Frontal cortex (tissue), 3 donors: ENCODE measurements at regions not wholly inside any gene's neighbourhood (a gene's known extent, or its start where the extent isn't known, plus 50 kb on each side); places are given as distances from the start of the nearest gene placed in this dataset.
"Not testable (repeated sequence)": the region's sequence is repeated elsewhere in the genome, so short reads cannot be mapped to it uniquely, and the experiment has no call there.

ENCODE experiments used
- DNase-seq, 2 donors: peaks; one replicate each; pipeline ENCODE4 v3.0.0; 2012; ENCODE audit warnings: low spot score in 2 of 2
- FAIRE-seq: peaks from 2 replicates; lab custom pipeline; 2012; peaks lifted over from hg19 to GRCh38; lab: Jason Lieb, UNC
- donor health status: control.
- donor health status: control.
- donor health status: control.

DNA sequence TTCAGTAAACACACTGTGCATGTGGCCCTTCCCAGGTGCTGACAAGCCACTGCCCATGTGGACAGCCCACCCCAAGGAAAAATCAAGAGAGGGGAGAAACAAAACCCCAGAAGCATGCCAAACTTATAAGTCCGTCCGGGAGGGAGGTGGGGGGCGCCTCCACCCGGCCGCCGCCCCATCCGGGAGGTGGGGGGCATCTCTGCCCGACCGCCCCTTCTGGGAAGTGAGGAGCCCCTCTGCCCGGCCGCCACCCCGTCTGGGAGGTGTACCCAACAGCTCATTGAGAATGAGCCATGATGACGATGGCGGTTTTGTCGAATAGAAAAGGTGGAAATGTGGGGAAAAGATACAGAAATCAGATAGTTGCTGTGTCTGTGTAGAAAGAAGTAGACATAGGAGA, 53.8 kb upstream of the C2CD4B start:
- FAIRE-seq (no peak), DNase-seq (no peak)

DNA sequence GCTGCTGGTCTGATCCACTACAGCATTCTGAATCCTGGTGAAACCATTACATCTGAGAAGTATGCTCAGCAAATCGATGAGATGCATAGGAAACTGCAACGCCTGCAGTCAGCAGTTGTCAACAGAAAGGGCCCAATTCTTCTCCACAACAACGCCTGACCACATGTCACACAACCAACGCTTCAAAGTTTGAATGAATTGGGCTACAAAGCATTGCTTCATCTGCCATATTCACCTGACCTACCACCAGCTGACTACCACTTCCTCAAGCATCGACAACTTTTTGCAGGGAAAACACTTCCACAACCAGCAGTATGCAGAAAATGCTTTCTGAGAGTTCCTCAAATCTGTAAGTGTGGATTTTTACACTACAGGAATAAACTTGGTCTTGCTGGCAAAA, 54.7 kb upstream of the C2CD4B start:
- FAIRE-seq (no peak), DNase-seq (no peak)

DNA sequence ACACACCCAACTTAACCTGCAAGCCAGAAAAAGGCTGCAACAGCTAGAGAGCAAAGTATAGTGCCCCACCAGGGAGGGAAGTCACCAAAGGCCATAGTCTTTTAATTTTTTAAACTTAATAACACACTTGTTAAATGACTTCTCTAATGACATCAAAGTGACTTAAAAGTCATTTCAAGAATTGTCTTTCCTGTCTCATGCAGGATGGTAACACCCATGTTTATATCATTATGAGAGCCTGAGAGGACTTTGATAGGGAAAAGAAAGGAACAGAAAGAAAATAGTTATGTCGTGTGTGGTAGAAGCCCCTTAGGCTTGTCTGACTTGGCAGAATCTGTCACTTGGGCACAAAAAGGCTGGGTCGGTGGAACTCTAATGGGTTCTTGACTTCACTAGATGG, 57.9 kb upstream of the C2CD4B start:
- no peak for DNase-seq
- no peak for FAIRE-seq

DNA sequence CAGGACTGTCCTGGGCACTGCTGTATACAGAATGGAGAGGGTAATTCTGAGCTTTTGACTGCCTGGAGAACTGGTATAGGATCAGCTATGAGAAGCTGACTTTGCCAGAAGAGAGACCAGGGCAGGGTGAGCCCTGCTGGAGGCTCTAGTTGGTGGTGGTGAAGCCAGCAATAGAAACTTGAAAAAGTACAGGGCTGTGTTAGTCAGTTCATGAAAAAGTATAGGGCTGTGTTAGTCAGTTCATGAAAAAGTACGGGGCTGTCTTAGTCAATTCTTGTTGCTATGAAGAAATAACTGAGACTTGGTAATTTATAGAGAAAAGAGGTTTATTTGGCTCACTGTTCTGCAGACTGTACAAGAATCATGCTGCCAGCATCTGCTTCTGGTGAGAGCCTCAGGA, 63.5 kb upstream of the C2CD4B start:
- no peak for FAIRE-seq
- no peak for DNase-seq

DNA sequence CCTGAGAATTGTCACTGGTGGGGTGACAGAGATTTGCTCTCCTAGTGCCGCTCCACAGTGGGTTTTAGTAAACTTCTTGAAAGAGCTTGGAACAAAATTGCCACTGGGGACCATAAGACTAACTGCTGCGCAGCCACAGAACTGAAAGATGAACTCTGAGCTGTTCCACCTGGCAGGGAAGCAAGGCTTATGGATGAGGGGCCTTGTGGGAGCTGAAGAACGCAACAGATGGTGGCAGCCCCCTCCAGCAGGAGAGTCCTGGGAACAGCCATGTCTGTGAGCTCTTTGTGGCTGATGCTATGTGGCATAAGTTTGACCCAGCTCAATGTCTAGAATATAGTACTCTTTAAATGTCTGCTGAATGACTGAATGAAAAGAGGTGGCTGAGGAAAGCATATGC, 66.8 kb upstream of the C2CD4B start:
- FAIRE-seq, result no peak

DNA sequence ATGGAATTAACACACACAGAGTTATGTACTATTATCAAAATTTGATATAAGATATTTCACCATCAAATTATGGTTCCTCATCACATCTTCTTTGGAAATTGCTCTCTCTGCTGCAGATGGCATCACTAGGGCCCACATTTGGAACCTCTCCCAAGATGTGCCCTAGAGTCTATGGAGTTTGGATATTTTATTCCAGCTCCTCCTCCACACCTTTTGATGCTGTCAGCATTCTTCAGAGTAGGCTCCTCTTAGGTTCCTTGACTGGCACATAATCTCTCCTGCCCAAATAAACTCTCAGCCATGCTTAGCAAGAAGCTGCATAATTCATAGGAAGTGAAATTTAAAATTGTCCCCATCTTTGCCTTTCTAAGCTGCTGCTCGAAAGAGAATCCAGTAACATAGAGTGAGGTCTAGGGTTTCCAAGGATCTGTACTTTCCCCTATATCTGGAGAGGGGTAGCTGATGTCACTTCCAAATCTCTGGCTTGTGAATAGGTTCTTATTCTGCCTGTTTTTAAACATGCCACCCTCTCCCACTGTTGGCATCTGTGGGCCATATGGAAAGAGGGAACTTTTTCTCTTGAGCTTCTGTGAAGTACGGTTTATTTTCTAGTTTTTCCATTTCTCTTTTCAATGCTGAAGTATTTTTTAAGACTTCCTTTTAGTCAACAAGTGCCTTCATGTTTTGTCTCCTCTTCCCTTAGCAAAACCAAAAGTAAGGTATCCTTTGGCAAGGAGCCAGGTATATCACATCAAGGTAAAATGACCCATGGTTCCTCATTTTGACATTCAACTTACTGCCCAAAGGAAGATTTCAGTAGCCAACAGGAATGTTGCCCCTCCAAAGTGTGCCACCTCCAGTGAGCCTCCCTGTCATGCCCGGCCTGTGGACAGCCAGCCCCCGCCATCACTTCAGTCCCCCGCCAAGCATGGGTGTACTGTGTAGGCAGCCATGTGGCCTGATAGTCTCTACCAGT, 75.3 kb upstream of the C2CD4B start:
- DNase-seq (no peak), FAIRE-seq (no peak)

More for the DNA sequence above, 66.8 kb upstream of the C2CD4B start:
- DNase-seq, result no peak

DNA sequence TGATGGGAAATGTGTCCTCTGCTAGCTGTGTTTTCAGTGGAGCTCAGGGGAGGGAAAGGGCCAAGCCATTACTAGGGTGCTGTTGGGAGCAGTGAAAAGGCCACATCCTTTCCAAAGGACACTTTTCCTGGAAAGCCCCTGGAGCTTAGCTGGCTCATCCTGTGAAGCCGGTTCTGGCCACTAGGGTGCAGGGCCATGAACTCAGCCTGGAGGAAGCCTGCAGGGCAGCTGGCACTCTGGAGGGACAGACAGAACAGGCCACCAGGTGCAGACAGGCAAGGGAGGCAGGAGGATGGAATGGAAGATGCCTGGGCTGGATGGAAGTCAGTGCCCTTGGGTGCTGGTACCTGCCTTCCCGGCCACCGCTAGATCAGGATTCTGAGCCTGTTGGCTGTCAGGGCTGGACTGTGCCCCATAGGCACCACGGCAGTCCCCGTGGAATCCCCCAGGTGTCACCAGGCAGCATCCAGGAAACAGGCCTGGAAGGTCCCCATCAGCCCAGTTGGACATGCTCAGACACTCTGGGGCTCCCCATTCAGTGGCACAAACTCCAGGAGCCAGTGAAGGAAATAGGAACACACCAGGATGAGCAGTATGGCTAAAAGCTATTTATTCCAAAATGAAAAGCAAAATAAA, 76.2 kb upstream of the C2CD4B start:
- FAIRE-seq (no peak), DNase-seq (no peak)

DNA sequence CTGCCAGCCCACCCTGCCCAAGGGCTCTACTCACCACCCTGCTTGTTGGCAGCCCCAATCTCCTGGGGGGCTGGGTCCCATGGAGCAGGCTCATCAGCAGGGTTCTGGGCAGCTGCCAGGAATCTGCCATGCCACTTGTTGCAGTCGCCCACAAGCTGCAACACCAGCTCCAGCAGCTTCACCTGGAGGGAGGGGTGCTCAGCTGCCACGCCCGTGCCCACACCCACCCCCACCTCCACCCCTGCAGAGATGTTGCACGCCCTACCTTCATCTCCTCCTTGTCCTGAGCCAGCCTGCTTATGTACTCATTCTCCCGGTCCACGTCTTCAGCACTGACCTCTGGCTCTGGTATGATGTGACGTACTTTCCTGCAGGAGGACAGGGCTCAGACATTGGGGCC, 77.9 kb upstream of the C2CD4B start:
- DNase-seq (no peak), FAIRE-seq (no peak)

DNA sequence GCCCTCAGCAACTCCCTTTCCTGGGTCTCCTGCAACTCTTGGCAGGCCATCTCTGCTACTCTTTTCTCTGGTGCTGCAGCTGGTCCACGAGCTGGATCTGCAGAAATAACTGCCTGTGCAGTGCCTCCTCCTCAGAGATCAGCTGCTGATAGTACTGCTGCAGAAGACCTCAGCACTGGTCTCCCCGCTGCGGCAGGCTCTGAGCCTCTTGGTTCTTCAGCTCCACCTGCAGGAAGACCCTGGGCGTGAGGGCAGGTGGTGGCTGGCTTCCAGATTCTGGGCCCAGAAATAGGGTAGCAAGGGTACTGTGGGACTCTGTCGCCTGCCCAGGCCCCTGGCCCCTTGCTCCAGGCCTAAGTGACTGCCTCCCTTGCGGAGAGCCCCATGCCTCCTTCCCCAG, 79.7 kb upstream of the C2CD4B start:
- DNase-seq (no peak), FAIRE-seq (no peak)

DNA sequence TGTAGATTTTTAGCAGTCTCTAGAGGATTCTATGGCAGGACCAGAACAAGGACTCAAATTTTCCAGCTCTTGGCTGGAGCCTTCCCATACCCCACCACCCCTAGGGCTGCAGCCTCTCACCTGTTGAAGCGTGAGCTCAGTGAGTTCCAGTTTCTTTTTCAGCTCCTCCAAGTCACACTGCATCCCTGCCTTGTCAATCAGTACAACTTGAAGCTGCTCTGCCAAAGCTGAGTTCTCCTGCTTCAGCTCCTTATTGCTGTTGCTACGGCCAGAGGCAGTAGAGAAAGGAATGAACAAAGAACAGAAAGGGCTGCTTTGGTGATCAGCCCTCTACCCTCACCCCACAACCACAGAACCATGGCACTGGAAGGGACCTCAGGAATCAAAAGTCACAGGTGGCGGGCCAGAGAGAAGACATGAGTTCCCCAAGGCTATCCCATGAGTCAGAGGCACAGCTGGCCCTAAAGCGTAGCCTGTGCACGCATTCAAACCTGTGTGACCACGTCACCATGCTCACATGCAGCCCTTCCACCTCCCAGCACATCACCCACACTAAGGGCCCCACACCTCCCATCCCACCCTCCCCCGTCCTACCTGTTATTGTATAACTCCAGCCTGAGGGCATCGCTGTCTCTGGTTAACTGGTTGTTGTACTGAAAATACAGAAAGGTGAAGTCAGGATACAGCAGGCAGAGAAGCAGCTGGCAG, 83.3 kb upstream of the C2CD4B start:
- FAIRE-seq (no peak), DNase-seq (no peak)

DNA sequence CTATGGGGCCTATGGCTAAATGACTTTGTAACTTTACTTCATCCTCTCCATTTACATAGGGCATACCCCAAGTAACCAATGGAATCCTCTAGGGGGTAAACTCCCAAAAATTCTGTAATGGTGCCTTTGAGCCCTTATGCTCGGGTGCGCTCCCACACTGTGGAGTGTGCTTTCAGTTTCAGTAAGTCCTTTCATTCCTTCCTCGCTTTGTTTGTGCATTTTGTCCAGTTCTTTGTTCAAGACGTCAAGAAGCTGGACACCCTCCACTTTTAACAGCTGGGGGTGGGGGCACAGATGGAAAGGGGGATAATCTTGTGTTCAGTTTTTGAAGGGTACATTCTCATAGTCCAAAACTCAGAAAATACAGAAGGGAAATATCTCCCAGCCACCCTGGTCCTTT, 84.4 kb upstream of the C2CD4B start:
- FAIRE-seq (no peak), DNase-seq (no peak)

DNA sequence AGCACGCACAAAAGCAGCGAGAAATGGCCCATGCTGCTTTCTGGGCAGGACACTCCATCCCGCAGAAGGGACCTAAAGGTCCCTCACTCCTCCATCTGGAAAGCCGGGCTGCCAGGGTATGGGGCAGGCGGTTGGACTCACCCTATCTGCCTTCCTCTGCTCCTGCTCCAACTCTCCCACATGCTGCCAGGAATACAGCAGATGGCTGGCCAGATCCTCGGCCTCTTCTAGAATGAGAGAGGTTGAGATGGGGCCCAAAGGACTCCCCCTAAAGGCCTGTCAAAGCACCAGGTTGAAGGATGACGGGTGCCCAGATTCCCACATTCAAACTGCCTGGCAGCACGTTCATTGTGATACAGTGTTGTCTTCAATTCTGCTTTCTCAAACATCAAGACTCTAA, 85.1 kb upstream of the C2CD4B start:
- no peak for DNase-seq
- no peak for FAIRE-seq

DNA sequence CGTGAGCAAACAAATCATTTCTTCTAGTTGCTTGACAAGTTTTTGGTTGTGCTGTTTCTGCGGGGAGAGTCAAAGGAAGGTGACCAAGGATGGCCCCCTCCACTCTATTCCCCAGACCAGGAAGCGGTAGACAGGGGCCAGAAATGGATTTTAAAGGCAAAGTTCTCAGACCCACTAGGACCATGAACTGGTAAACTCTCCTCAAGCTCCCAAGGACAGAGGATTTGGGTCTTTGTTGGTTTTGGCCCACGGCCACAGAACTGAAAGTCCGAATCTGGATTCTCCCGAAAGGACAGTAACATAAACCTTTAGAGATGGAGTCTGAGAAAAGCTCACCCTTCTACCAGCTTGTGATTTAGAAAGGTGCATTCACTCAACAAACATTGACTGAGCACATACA, 85.9 kb upstream of the C2CD4B start:
- no peak for FAIRE-seq

DNA sequence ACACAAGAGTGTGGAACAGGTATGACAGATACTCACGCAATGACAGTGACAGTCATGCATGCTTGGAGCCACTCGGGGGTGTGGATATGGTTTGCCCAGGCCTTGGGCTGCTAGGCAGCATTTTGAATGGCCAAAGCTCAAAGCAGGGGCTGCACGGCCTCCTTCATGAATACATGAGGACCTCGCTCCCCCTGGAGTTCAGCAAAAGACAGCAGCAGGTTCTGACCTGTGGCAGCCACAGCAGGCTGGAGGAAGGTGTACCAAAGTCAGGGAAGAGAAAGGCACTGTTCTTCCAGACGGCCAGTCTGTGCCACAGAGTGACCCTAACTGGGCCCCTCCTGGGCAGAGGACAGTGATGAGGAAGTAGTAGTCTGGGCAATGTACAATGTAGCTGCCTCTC, 88.2 kb upstream of the C2CD4B start:
- DNase-seq, result no peak
- FAIRE-seq, result no peak

More for the DNA sequence above, 85.9 kb upstream of the C2CD4B start:
- no peak for DNase-seq

DNA sequence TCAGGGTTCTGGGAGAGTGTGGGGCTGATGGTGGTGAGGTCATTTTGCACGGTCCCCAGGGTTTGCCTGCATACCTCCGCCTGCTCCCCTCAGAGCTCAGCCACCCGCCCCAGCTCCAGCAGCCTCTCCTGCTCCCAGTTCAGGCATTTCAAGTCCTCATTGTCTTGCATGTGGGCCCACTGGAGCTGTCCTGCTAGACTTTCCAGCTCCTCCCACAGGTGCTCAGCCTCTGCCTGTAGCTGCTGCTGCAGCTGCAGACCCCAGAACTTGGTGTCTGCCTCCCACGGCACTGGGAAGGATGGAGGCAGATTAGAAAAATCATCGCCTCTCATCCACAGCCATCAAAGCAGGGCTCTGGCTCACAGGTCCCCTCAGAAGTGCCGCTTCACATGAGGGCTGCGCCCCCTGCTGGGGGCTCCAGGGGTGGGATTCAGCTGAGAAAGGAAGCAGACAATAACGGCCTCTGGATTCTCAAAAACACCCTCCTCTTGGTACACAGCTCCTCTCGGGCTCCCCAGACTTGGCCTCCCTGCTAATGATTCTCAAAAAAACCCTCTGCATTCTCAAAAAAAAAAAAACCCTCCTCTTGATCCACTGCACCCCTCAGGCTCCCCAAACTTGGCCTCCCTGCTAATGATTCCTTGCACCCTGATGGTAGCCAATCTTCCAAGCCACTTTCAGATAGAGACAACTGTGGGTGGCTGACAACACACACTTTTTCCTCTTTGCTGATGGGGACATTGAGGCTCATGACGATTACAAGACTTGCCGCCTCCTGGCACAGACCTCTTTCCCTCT, 89.3 kb upstream of the C2CD4B start:
- DNase-seq (no peak), FAIRE-seq (no peak)

DNA sequence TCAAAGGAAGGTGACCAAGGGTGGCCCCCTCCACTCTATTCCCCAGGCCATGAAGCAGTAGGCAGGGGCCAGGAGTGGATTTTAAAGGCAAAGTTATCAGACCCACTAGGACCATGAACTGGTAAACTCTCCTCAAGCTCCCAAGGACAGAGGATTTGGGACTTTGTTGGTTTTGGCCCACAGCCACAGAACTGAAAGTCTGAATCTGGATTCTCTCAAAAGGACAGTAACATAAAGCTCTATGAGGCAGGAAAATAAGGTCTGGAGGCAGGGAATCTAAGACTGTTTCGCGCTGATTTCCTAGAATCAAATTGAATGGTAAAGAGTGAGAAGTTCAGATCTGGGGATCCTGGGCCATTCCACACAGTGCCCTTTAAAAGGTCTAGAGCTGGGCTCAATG, 91.3 kb upstream of the C2CD4B start:
- not testable (repeated sequence) for FAIRE-seq, DNase-seq

DNA sequence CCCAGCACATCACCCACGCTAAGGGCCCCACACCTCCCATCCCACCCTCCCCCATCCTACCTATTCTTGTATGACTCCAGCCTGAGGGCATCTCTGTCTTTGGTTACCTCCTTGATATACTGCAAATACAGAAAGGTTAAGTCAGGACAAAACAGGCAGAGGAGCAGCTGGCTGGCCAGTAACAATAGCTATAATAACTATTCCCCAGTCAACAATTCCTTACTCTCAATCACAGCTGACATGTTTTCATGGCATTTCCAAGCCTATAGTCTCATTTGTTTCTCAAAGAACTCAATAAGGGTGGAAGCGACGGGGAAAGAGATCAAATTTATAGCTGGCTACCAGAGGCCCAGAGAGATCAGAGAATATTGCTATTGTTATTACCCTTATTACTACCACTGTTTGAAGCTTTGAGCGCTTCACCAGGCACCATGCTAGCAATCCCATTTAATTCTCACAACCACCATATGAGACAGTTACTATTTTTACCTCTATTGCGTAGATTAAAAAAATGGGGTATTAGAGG, 93.0 kb upstream of the C2CD4B start:
- FAIRE-seq, result no peak
- DNase-seq, result no peak

DNA sequence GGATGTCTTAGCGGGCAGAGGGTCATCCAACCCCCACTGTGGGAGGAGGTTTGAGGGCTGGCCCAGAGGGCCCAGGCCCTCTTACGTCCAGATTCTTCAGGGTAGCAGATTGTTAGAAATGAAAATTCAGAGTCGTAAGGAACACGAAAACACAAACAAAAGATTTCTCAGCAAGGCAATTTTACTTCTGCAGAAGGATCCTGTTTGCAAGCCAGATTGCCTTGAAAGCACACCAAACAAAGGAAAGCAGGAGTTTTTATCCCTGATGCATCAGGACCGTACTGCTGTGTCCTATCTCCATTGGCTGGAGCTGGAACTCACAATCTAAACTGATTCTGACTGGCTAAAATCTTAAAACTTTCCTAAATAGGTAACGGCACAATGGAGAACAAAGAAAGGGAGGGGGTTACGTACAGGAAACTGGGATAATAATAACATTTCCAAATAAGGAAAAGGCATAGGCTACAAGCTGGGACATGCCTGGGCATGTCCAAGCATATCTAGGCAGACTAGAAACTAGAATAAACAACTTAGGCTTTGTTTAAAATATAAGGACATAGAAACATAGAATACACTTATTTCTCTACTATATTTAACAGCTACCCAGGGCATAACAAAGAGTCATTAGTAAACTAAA, 97.3 kb upstream of the C2CD4B start:
- no peak for DNase-seq
- no peak for FAIRE-seq

DNA sequence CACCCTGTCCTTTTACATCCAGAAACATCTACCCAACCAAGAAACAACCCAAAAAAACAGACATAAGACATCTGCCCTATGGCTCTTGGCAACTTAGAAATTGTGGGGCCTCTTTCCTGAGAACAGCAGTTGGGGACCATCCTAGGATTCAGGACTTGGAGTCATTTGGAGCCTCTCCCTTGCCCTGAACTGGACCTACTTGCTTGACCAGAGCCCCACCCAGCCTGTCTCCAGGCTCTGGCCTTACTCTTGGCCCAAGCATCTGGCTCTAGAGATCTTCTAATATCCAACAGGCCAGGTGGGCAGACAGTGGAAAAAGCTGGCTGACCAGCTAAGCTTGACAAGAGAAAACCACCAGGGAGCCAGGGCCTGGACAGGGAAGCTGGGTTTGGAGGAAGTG, 99.1 kb upstream of the C2CD4B start:
- DNase-seq, result no peak
- no peak for FAIRE-seq
